B cell (primary cell): ENCODE measurements at regions not wholly inside any gene's neighbourhood (a gene's known extent, or its start where the extent isn't known, plus 50 kb on each side); places are given as distances from the start of the nearest gene placed in this dataset.

Source experiments
- EZH2 ChIP-seq: IDR thresholded peaks from 2 replicates; pipeline ENCODE4 v1.6.1; 2012; ENCODE audit warnings: borderline replicate concordance, low read depth, mild to moderate bottlenecking, moderate library complexity, low read length; ENCODE audit not compliant: insufficient read depth, poor library complexity, severe bottlenecking
- TF ChIP-seq, protein P1 (sequence below): fragments of 200-600 bp; IDR thresholded peaks from one replicate; pipeline ENCODE4 v1.8.0; 2022; ENCODE audit warnings: antibody characterized with exemption, mild to moderate bottlenecking

DNA sequence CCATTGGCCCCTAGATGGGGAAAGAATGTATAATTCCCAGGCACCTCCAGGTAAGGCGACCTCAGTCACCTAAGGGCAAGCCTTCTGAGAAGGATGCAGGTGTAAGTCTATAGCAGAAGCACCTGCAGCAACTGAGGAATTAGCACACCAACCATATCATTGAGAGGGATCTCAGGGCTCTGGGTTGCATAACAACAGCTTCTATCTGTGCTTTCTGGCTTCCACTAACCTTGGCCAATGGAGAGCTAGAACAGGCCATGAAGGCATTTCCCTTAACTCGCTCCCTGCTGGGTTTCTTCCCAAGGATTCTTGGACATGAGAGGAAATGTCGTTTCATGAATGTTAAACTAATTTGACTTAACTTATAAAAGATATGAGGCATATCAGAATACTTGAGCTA, 177.8 kb upstream of the GK2 start:
- TF ChIP-seq, protein P1, sequence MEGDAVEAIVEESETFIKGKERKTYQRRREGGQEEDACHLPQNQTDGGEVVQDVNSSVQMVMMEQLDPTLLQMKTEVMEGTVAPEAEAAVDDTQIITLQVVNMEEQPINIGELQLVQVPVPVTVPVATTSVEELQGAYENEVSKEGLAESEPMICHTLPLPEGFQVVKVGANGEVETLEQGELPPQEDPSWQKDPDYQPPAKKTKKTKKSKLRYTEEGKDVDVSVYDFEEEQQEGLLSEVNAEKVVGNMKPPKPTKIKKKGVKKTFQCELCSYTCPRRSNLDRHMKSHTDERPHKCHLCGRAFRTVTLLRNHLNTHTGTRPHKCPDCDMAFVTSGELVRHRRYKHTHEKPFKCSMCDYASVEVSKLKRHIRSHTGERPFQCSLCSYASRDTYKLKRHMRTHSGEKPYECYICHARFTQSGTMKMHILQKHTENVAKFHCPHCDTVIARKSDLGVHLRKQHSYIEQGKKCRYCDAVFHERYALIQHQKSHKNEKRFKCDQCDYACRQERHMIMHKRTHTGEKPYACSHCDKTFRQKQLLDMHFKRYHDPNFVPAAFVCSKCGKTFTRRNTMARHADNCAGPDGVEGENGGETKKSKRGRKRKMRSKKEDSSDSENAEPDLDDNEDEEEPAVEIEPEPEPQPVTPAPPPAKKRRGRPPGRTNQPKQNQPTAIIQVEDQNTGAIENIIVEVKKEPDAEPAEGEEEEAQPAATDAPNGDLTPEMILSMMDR, result no peak
- no peak for TF ChIP-seq EZH2
